GM12878 (cell line): ENCODE measurements at regions not wholly inside any gene's neighbourhood (a gene's known extent, or its start where the extent isn't known, plus 50 kb on each side); places are given as distances from the start of the nearest gene placed in this dataset.
"Not testable (repeated sequence)": the region's sequence is repeated elsewhere in the genome, so short reads cannot be mapped to it uniquely, and the experiment has no call there.

Source experiments
- ATAC-seq: fragments of 200-7000 bp; cut with Tn5 transposase; 3 replicates; pipeline ENCODE4 v1.9.1; 2020; ENCODE audit warnings: mild to moderate bottlenecking, moderate library complexity
- BruUV-seq: library from RNA; stranded (reverse); fragments of 400-500 nt; replicated peaks from 2 replicates; lab custom pipeline; 2021; lab: Mats Ljungman, UMichigan
- CTCF ChIA-PET: fragments of 300-600 bp; sonication (Branson Sonifier 250); formaldehyde crosslinking; extraction: SDS; loops from one replicate; lab custom pipeline; 2021; ENCODE audit warnings: inconsistent platforms; lab: Yijun Ruan, JAX
- POLR2A ChIA-PET: fragments of 350-600 bp; formaldehyde crosslinking; extraction: SDS; loops from one replicate; lab custom pipeline; 2021; ENCODE audit warnings: inconsistent platforms; lab: Charles Lee
- RAD21 ChIA-PET: fragments of 300-600 bp; sonication (Branson Sonifier 250); formaldehyde crosslinking; loops from one replicate; lab custom pipeline; 2023; ENCODE audit warnings: antibody characterized with exemption; ENCODE audit not compliant: unreplicated experiment; lab: Charles Lee
- SMC1A ChIA-PET: fragments of 300-600 bp; sonication (Branson Sonifier 250); formaldehyde crosslinking; loops from one replicate; lab custom pipeline; 2023; ENCODE audit not compliant: unreplicated experiment, uncharacterized antibody; lab: Charles Lee
- DNase-seq: peaks from one replicate; pipeline ENCODE4 v3.0.0-alpha.2; 2011; ENCODE audit warnings: low read depth, low spot score
- FAIRE-seq: peaks from 3 replicates; lab custom pipeline; 2011; peaks lifted over from hg19 to GRCh38; lab: Jason Lieb, UNC
- H2AFZ ChIP-seq: 2 replicates; pipeline ENCODE4 v1.6.0; 2011; ENCODE audit warnings: low read depth, low read length, control low read depth; ENCODE audit not compliant: control insufficient read depth
- H3K27ac ChIP-seq: 2 replicates; pipeline ENCODE4 v1.5.1; 2011; ENCODE audit warnings: control low read depth; ENCODE audit not compliant: control insufficient read depth, insufficient read depth
- H3K27me3 ChIP-seq, 2 experiments: replicated peaks in 1 of 2; 2 replicates each; pipeline versions ENCODE4 v1.6.0 to v1.6.1; 2011; ENCODE audit warnings: low read length in 1 of 2; ENCODE audit not compliant: control insufficient read depth in 2 of 2, insufficient read depth in 2 of 2
- H3K36me3 ChIP-seq, 2 experiments: 2 replicates each; pipeline ENCODE4 v1.5.1; 2011; ENCODE audit warnings: low read length in 1 of 2; ENCODE audit not compliant: control insufficient read depth in 2 of 2, insufficient read depth in 2 of 2
- H3K4me1 ChIP-seq: 2 replicates; pipeline ENCODE4 v1.6.1; 2011; ENCODE audit warnings: mild to moderate bottlenecking, low read length, moderate library complexity, mixed read lengths; ENCODE audit not compliant: control insufficient read depth, insufficient read depth
- H3K4me2 ChIP-seq: 2 replicates; pipeline ENCODE4 v1.6.0; 2011; ENCODE audit warnings: control low read depth; ENCODE audit not compliant: control insufficient read depth, insufficient read depth
- H3K4me3 ChIP-seq: fragments of 200-600 bp; sonication (generic); 2 replicates; pipeline ENCODE4 v1.5.1; 2016
- H3K79me2 ChIP-seq: 2 replicates; pipeline ENCODE4 v1.6.0; 2011; ENCODE audit warnings: low read length; ENCODE audit not compliant: control insufficient read depth, insufficient read depth
- H3K9ac ChIP-seq: 2 replicates; pipeline ENCODE4 v1.8.0; 2011; ENCODE audit warnings: low read length, control low read depth, mixed read lengths; ENCODE audit not compliant: control insufficient read depth, insufficient read depth
- H3K9me3 ChIP-seq: replicated peaks from 3 replicates; pipeline ENCODE4 v1.5.1; 2011; ENCODE audit warnings: mild to moderate bottlenecking, low read length; ENCODE audit not compliant: control insufficient read depth, insufficient read depth
- H4K20me1 ChIP-seq: 2 replicates; pipeline ENCODE4 v1.6.0; 2011; ENCODE audit not compliant: control insufficient read depth, insufficient read depth
- BCL11A ChIP-seq: IDR thresholded peaks from 2 replicates; pipeline ENCODE4 v1.6.1; 2011; ENCODE audit warnings: low read depth, low read length
- DPF2 ChIP-seq: fragments of 450-650 bp; IDR thresholded peaks from 2 replicates; pipeline ENCODE4 v1.6.1; 2017; ENCODE audit warnings: mild to moderate bottlenecking
- MEF2B ChIP-seq: fragments of 450-650 bp; IDR thresholded peaks from 2 replicates; pipeline ENCODE4 v1.6.1; 2018; ENCODE audit warnings: mild to moderate bottlenecking, moderate library complexity; ENCODE audit not compliant: partially characterized antibody, poor library complexity, severe bottlenecking
- PAX5 ChIP-seq: IDR thresholded peaks from 2 replicates; pipeline ENCODE4 v1.6.1; 2011; ENCODE audit warnings: low read depth, low read length, borderline replicate concordance
- POU2F2 ChIP-seq: IDR thresholded peaks from 3 replicates; pipeline ENCODE4 v1.6.1; 2011; ENCODE audit warnings: low read depth, mild to moderate bottlenecking, low read length, borderline replicate concordance
- WGBS: methylation state at CpG from one replicate; pipeline ENCODE4 v1.1.6; 2016; ENCODE audit warnings: low lambda C conversion rate; ENCODE audit not compliant: insufficient replicate concordance, insufficient coverage; ENCODE audit errors: missing lambda C conversion rate; 5-methylcytosine and 5-hydroxymethylcytosine counted together
- in situ Hi-C: fragments of 300-500 bp; cut with MboI; formaldehyde crosslinking; loops from 9 replicates; pipeline ENCODE4 v1.14.3; 2018; ENCODE audit warnings: mixed read lengths
- intact Hi-C: fragments of 100-400 bp; cut with micrococcal nuclease; formaldehyde crosslinking; loops from one replicate; pipeline ENCODE4 v1.14.2; 2022; ENCODE audit not compliant: unreplicated experiment
- TF ChIP-seq, protein P1 (sequence below): fragments of 450-650 bp; IDR thresholded peaks from 2 replicates; pipeline ENCODE4 v1.6.1; 2018; ENCODE audit warnings: mild to moderate bottlenecking, low read depth, moderate library complexity; ENCODE audit not compliant: partially characterized antibody
- TF ChIP-seq, protein P2 (sequence below): IDR thresholded peaks from 2 replicates; pipeline ENCODE4 v1.6.1; 2011; ENCODE audit warnings: borderline replicate concordance, low read depth, mild to moderate bottlenecking, moderate library complexity, low read length; ENCODE audit not compliant: insufficient read depth, poor library complexity, severe bottlenecking

DNA sequence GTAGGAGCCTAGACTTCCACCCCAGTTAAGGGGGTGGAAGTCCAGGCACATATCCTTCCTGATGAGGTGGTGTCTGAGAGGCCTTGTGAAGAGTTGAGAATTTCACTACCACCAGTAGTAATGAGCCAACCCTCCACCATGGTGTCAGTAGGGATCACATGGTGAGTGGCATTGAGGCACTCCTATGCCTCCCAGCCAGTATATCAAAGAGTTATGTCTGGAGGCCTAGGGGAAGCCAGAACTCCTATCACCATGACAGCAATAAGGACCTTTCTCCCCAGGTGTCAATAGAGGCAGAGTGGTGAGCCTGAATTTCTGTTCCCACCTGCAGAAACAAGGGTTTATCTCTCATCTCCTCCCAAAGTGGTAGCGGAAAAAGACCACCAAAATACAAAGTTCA lies 106.6 kb upstream of the ADTRP start (continued):
- TF ChIP-seq, protein P1, sequence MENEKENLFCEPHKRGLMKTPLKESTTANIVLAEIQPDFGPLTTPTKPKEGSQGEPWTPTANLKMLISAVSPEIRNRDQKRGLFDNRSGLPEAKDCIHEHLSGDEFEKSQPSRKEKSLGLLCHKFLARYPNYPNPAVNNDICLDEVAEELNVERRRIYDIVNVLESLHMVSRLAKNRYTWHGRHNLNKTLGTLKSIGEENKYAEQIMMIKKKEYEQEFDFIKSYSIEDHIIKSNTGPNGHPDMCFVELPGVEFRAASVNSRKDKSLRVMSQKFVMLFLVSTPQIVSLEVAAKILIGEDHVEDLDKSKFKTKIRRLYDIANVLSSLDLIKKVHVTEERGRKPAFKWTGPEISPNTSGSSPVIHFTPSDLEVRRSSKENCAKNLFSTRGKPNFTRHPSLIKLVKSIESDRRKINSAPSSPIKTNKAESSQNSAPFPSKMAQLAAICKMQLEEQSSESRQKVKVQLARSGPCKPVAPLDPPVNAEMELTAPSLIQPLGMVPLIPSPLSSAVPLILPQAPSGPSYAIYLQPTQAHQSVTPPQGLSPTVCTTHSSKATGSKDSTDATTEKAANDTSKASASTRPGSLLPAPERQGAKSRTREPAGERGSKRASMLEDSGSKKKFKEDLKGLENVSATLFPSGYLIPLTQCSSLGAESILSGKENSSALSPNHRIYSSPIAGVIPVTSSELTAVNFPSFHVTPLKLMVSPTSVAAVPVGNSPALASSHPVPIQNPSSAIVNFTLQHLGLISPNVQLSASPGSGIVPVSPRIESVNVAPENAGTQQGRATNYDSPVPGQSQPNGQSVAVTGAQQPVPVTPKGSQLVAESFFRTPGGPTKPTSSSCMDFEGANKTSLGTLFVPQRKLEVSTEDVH: no peak
- TF ChIP-seq POU2F2 (no peak), PAX5 (no peak), DPF2 (no peak), BCL11A (no peak), MEF2B (no peak)
- TF ChIP-seq, protein P2, sequence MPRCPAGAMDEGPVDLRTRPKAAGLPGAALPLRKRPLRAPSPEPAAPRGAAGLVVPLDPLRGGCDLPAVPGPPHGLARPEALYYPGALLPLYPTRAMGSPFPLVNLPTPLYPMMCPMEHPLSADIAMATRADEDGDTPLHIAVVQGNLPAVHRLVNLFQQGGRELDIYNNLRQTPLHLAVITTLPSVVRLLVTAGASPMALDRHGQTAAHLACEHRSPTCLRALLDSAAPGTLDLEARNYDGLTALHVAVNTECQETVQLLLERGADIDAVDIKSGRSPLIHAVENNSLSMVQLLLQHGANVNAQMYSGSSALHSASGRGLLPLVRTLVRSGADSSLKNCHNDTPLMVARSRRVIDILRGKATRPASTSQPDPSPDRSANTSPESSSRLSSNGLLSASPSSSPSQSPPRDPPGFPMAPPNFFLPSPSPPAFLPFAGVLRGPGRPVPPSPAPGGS: no peak

DNA sequence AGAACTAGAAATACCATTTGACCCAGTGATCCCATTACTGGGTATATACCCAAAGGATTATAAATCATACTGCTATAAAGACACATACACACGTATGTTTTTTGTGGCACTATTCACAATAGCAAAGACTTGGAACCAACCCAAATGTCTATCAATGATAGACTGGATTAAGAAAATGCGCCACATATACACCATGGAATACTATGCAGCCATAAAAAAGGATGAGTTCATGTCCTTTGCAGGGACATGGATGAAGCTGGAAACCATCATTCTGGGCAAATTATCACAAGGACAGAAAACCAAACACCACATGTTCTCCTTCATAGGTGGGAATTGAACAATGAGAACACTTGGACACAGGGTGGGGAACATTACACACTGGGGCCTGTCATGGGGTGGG lies 104.9 kb upstream of the ADTRP start:
- intact Hi-C loops, RAD21 ChIA-PET, in situ Hi-C loops, ATAC-seq, H3K27ac ChIP-seq, H3K4me3 ChIP-seq, H4K20me1 ChIP-seq, H3K36me3 ChIP-seq, FAIRE-seq, H3K9me3 ChIP-seq, H3K79me2 ChIP-seq, H3K9ac ChIP-seq, SMC1A ChIA-PET, BruUV-seq, POLR2A ChIA-PET, CTCF ChIA-PET, H3K4me2 ChIP-seq, H3K27me3 ChIP-seq, H2AFZ ChIP-seq, H3K4me1 ChIP-seq, DNase-seq: not testable (repeated sequence)
- WGBS: 100% methylated on average over 2 of the region's 2 CpGs
